Esophagus muscularis mucosa (tissue), 4 donors: ENCODE measurements at regions not wholly inside any gene's neighbourhood (a gene's known extent, or its start where the extent isn't known, plus 50 kb on each side); places are given as distances from the start of the nearest gene placed in this dataset.

ENCODE experiments used
- CTCF ChIP-seq, 3 experiments: fragments of 200-600 bp in 2 of 3; fragments of 450-650 bp in 1 of 3; sonication (generic) in 2 of 3; IDR thresholded peaks; one replicate each; pipeline ENCODE4 v1.5.1; 2017 to 2019; ENCODE audit warnings: antibody characterized with exemption in 3 of 3, mild to moderate bottlenecking in 2 of 3, moderate library complexity in 1 of 3
- EP300 ChIP-seq: sonication (generic); formaldehyde crosslinking; IDR thresholded peaks from one replicate; pipeline ENCODE4 v1.6.1; 2017; ENCODE audit warnings: antibody characterized with exemption
- POLR2A ChIP-seq: fragments of 450-650 bp; IDR thresholded peaks from one replicate; pipeline ENCODE4 v1.6.1; 2017; ENCODE audit warnings: antibody characterized with exemption, moderate library complexity, mild to moderate bottlenecking, low read depth

- TF ChIP-seq CTCF (IDR thresholded peaks at IDR 0.05) (no peak), POLR2A (no peak), EP300 (no peak)
Measured at GRCh38 chr9:21692390-21692789, 110.0 kb upstream of the MTAP start.
